H9 (cell line): ENCODE measurements at regions not wholly inside any gene's neighbourhood (a gene's known extent, or its start where the extent isn't known, plus 50 kb on each side); places are given as distances from the start of the nearest gene placed in this dataset.

Experiments
- DNase-seq: peaks from one replicate; pipeline ENCODE4 v3.0.0-alpha.2; 2017
- H2AFZ ChIP-seq: one replicate; pipeline ENCODE4 v1.6.1; 2013; ENCODE audit warnings: mild to moderate bottlenecking, low read length, control low read depth, moderate library complexity
- H2AK5ac ChIP-seq: 2 replicates; pipeline ENCODE4 v1.6.1; 2013; ENCODE audit warnings: low read length, control low read depth, mixed read lengths; ENCODE audit not compliant: insufficient read length
- H2BK120ac ChIP-seq: one replicate; pipeline ENCODE4 v1.6.1; 2013; ENCODE audit warnings: low read depth, mild to moderate bottlenecking, low read length, control low read depth, inconsistent platforms; ENCODE audit not compliant: poor library complexity, severe bottlenecking
- H2BK12ac ChIP-seq: 2 replicates; pipeline ENCODE4 v1.6.1; 2013; ENCODE audit warnings: low read length, control low read depth, mixed read lengths, low read depth; ENCODE audit not compliant: insufficient read length
- H2BK15ac ChIP-seq: 2 replicates; pipeline ENCODE4 v1.6.1; 2013; ENCODE audit warnings: low read depth, low read length, control low read depth
- H2BK20ac ChIP-seq: one replicate; pipeline ENCODE4 v1.6.1; 2013; ENCODE audit warnings: low read depth, mild to moderate bottlenecking, low read length, control low read depth, inconsistent platforms; ENCODE audit not compliant: poor library complexity, severe bottlenecking
- H2BK5ac ChIP-seq: 2 replicates; pipeline ENCODE4 v1.6.1; 2013; ENCODE audit warnings: low read length, control low read depth, mixed read lengths; ENCODE audit not compliant: insufficient read length
- H3K14ac ChIP-seq: 2 replicates; pipeline ENCODE4 v1.6.1; 2013; ENCODE audit warnings: low read length, control low read depth; ENCODE audit not compliant: insufficient read depth
- H3K18ac ChIP-seq: 2 replicates; pipeline ENCODE4 v1.6.1; 2013; ENCODE audit warnings: low read depth, mild to moderate bottlenecking, mixed read lengths, low read length, control low read depth; ENCODE audit not compliant: insufficient read length
- H3K23ac ChIP-seq: 2 replicates; pipeline ENCODE4 v1.6.1; 2013; ENCODE audit warnings: low read length, control low read depth, mixed read lengths, low read depth; ENCODE audit not compliant: insufficient read length
- H3K23me2 ChIP-seq: 2 replicates; pipeline ENCODE4 v1.6.1; 2013; ENCODE audit warnings: low read depth, mild to moderate bottlenecking, mixed read lengths, low read length, control low read depth; ENCODE audit not compliant: insufficient read length, poor library complexity, severe bottlenecking
- H3K27ac ChIP-seq: 2 replicates; pipeline ENCODE4 v1.5.1; 2013; ENCODE audit warnings: low read length, control low read depth, mixed read lengths, low read depth; ENCODE audit not compliant: insufficient read length
- H3K27me3 ChIP-seq: 2 replicates; pipeline ENCODE4 v1.6.1; 2013; ENCODE audit warnings: low read length, control low read depth, inconsistent platforms; ENCODE audit not compliant: insufficient read depth
- H3K4ac ChIP-seq: 2 replicates; pipeline ENCODE4 v1.6.1; 2013; ENCODE audit warnings: low read depth, mild to moderate bottlenecking, control low read depth, inconsistent platforms, low read length, moderate library complexity
- H3K4me1 ChIP-seq: 2 replicates; pipeline ENCODE4 v1.6.1; 2013; ENCODE audit warnings: low read length, control low read depth, inconsistent platforms; ENCODE audit not compliant: insufficient read depth
- H3K4me2 ChIP-seq: 2 replicates; pipeline ENCODE4 v1.6.1; 2013; ENCODE audit warnings: low read length, control low read depth, mixed read lengths; ENCODE audit not compliant: insufficient read length, insufficient read depth
- H3K56ac ChIP-seq: 2 replicates; pipeline ENCODE4 v1.6.1; 2013; ENCODE audit warnings: low read depth, mild to moderate bottlenecking, mixed read lengths, low read length, control low read depth; ENCODE audit not compliant: insufficient read length
- H3K79me1 ChIP-seq: 2 replicates; pipeline ENCODE4 v1.6.1; 2013; ENCODE audit warnings: low read depth, mild to moderate bottlenecking, moderate library complexity, low read length, control low read depth, inconsistent platforms; ENCODE audit not compliant: insufficient read depth, poor library complexity, severe bottlenecking
- H3K79me2 ChIP-seq: 2 replicates; pipeline ENCODE4 v1.6.1; 2013; ENCODE audit warnings: low read length, control low read depth, inconsistent platforms; ENCODE audit not compliant: insufficient read depth
- H3K9ac ChIP-seq: 2 replicates; pipeline ENCODE4 v1.6.1; 2013; ENCODE audit warnings: low read length, control low read depth, mixed read lengths; ENCODE audit not compliant: insufficient read length; ENCODE audit errors: extremely low read depth
- H3K9me3 ChIP-seq: one replicate; pipeline ENCODE4 v1.6.1; 2013; ENCODE audit warnings: low read depth, low read length, inconsistent platforms; ENCODE audit not compliant: control insufficient read depth
- H3T11ph ChIP-seq: one replicate; pipeline ENCODE4 v1.6.1; 2013; ENCODE audit warnings: mild to moderate bottlenecking, low read length, control low read depth, inconsistent platforms
- H4K20me1 ChIP-seq: one replicate; pipeline ENCODE4 v1.6.1; 2013; ENCODE audit not compliant: control insufficient read depth, insufficient read length, insufficient read depth
- H4K5ac ChIP-seq: 2 replicates; pipeline ENCODE4 v1.6.1; 2013; ENCODE audit warnings: low read depth, mild to moderate bottlenecking, mixed read lengths, low read length, control low read depth; ENCODE audit not compliant: insufficient read length
- H4K8ac ChIP-seq: replicated peaks from 2 replicates; pipeline ENCODE4 v1.6.1; 2013; ENCODE audit warnings: low read length, control low read depth, mixed read lengths, low read depth; ENCODE audit not compliant: insufficient read length
- H4K91ac ChIP-seq: 2 replicates; pipeline ENCODE4 v1.6.1; 2013; ENCODE audit warnings: low read depth, mild to moderate bottlenecking, moderate library complexity, mixed read lengths, low read length, control low read depth; ENCODE audit not compliant: insufficient read length
- H3K27ac Mint-ChIP-seq, 3 experiments: 2 replicates in 2 of 3; 3 replicates in 1 of 3; pipeline ENCODE4 v1.8.0; 2020 to 2021; ENCODE audit warnings: mixed read lengths in 3 of 3, mild to moderate bottlenecking in 1 of 3, moderate library complexity in 1 of 3
- H3K27me3 Mint-ChIP-seq: 2 replicates; pipeline ENCODE4 v1.8.0; 2021; ENCODE audit warnings: low read depth, mild to moderate bottlenecking, moderate library complexity, mixed read lengths
- H3K36me3 Mint-ChIP-seq, 3 experiments: 2 replicates in 2 of 3; 3 replicates in 1 of 3; pipeline ENCODE4 v1.8.0; 2020 to 2021; ENCODE audit warnings: low read depth in 3 of 3, mixed read lengths in 3 of 3; ENCODE audit not compliant: insufficient read depth in 1 of 3
- H3K4me1 Mint-ChIP-seq, 2 experiments: 2 replicates each; pipeline ENCODE4 v1.8.0; 2020; ENCODE audit warnings: mixed read lengths in 2 of 2
- H3K4me3 Mint-ChIP-seq, 2 experiments: 2 replicates in 1 of 2; 3 replicates in 1 of 2; pipeline ENCODE4 v1.8.0; 2020 to 2021; ENCODE audit warnings: mild to moderate bottlenecking in 2 of 2, mixed read lengths in 2 of 2, moderate library complexity in 1 of 2
- H3K9me3 Mint-ChIP-seq, 2 experiments: 2 replicates in 1 of 2; 3 replicates in 1 of 2; pipeline ENCODE4 v1.8.0; 2020; ENCODE audit warnings: mild to moderate bottlenecking in 2 of 2, mixed read lengths in 2 of 2, moderate library complexity in 1 of 2
- CTCF ChIP-seq: fragments of 200-600 bp; sonication (generic); conservative IDR thresholded peaks from 3 replicates; pipeline ENCODE4 v1.8.0; 2021; ENCODE audit warnings: antibody characterized with exemption, mild to moderate bottlenecking
- WGBS: extraction: QIAGEN DNeasy Blood & Tissue Kit; methylation state at CpG from one replicate; pipeline ENCODE4 v1.1.7; 2013; ENCODE audit warnings: missing lambda C conversion rate, low lambda C conversion rate, mixed read lengths; ENCODE audit not compliant: insufficient read length; ENCODE audit errors: extremely low coverage; 5-methylcytosine and 5-hydroxymethylcytosine counted together

GRCh38 chr9:79041266-79041665, 530.5 kb upstream of the TLE4 start:
- Histone ChIP-seq H3K4ac (no peak overlapping the region), H2BK120ac (no peak overlapping the region), H4K91ac (no peak overlapping the region), H3K23ac (no peak overlapping the region), H3K27ac (no peak overlapping the region), H3K79me1 (no peaks in the 10 kb centered on the region), H3K27me3 (no peaks in the 10 kb centered on the region), H3K14ac (no peak overlapping the region), H3K79me2 (no peaks in the 10 kb centered on the region), H3K9ac (no peak overlapping the region), H4K20me1 (no peaks in the 10 kb centered on the region), H3K9me3 (no peaks in the 10 kb centered on the region), H2BK5ac (no peak overlapping the region), H3K18ac (no peak overlapping the region), H2BK15ac (no peak overlapping the region), H4K5ac (no peak overlapping the region), H2AFZ (no peak overlapping the region), H3K4me1 (no peaks in the 10 kb centered on the region; the same call in 1 of the 2 replicates), H2AK5ac (no peak overlapping the region), H4K8ac (no peak overlapping the region), H2BK20ac (no peak overlapping the region), H3K56ac (no peak overlapping the region), H2BK12ac (no peak overlapping the region), H3K23me2 (no peaks in the 10 kb centered on the region), H3K4me2 (no peak overlapping the region), H3T11ph (no peak overlapping the region)
- no peak for DNase-seq
- H3K4me3 Mint-ChIP-seq: no peak overlapping the region
- peaks cover 12 to 17% of the 10 kb centered on the region in 2 experiments for H3K4me1 Mint-ChIP-seq
- no CpG with 5 or more reads among the region's 1 CpG for WGBS
- TF ChIP-seq CTCF: no peak
- H3K27me3 Mint-ChIP-seq: no peaks in the 10 kb centered on the region
- no peaks in the 10 kb centered on the region for H3K9me3 Mint-ChIP-seq
- H3K27ac Mint-ChIP-seq: no peak overlapping the region
- H3K36me3 Mint-ChIP-seq: peaks cover 0 to 2% (median 0%) of the 10 kb centered on the region in 3 experiments; a peak in 2 of 7 replicates
